Upper lobe of right lung (tissue), 1 donor: ENCODE measurements at regions not wholly inside any gene's neighbourhood (a gene's known extent, or its start where the extent isn't known, plus 50 kb on each side); places are given as distances from the start of the nearest gene placed in this dataset.

ENCODE experiments used
- ATAC-seq: fragments of 200-7000 bp; cut with Tn5 transposase; one replicate; pipeline ENCODE4 v1.9.1; 2020; ENCODE audit warnings: mild to moderate bottlenecking, moderate library complexity
- DNase-seq: peaks from one replicate; pipeline ENCODE4 v3.0.0-alpha.2; 2020
- H3K27ac ChIP-seq: fragments of 200-600 bp; one replicate; pipeline ENCODE4 v1.8.0; 2022
- H3K27me3 ChIP-seq: fragments of 200-600 bp; one replicate; pipeline ENCODE4 v1.8.0; 2022; ENCODE audit warnings: mild to moderate bottlenecking
- H3K36me3 ChIP-seq: fragments of 200-600 bp; one replicate; pipeline ENCODE4 v1.8.0; 2022
- H3K4me1 ChIP-seq: fragments of 200-600 bp; one replicate; pipeline ENCODE4 v1.8.0; 2022
- H3K4me3 ChIP-seq: fragments of 200-600 bp; one replicate; pipeline ENCODE4 v1.8.0; 2022; ENCODE audit warnings: mild to moderate bottlenecking
- H3K9me3 ChIP-seq: fragments of 200-600 bp; one replicate; pipeline ENCODE4 v1.8.0; 2022
- intact Hi-C: fragments of 100-400 bp; cut with DNase I; formaldehyde crosslinking; loops from one replicate; pipeline ENCODE4 v1.11.0; 2022
- TF ChIP-seq, protein P1 (sequence below): fragments of 200-600 bp; IDR thresholded peaks from one replicate; pipeline ENCODE4 v1.8.0; 2022; ENCODE audit warnings: antibody characterized with exemption
- donor health status: DM: no; HTN: yes; CAD: no; lungs with severe emphysema.

DNA sequence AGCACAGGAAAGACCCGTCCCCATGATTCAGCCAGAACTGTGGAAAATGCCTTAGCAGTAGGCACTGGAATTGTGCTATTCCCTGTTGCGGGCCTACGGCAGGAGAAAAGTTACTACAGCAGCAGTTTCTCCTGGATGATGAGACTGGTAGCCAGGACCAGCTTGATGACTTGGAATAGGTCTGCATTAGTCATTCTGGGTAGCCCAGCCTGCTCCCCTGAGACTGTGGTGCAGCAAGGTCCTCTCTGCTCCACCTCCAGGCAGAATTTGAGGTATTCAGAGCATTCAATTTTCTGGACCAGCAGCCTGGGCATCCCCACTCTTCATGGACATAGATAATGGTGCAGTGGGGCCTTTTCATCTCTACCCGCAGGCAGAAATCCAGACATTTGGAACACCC lies 490.0 kb downstream of the SH2D4B start:
- intact Hi-C loops: no loop called here

DNA sequence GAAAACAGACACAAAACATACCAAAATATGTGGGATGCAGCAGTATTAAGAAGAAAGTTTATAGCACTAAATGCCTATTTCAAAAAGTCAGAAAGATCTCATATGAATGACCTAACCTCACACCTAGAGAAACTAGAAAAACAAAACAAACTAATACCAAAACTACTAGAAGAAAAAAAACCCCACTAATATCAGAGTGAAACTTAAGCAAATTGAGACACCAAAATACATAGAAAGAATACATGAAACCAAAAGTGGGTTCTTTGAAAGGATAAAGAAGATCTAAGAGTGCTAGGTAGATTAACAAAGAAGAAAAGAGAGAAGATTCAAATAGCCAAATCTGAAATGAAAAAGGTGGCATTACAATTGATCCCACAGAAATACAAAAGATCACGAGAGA lies 494.1 kb downstream of the SH2D4B start:
- Histone ChIP-seq H3K4me1 (no peaks in the 10 kb centered on the region), H3K27ac (no peak overlapping the region), H3K4me3 (no peak overlapping the region), H3K27me3 (no peaks in the 10 kb centered on the region), H3K9me3 (no peaks in the 10 kb centered on the region), H3K36me3 (no peaks in the 10 kb centered on the region)
- DNase-seq (no peak), ATAC-seq (no peak)
- TF ChIP-seq, protein P1, sequence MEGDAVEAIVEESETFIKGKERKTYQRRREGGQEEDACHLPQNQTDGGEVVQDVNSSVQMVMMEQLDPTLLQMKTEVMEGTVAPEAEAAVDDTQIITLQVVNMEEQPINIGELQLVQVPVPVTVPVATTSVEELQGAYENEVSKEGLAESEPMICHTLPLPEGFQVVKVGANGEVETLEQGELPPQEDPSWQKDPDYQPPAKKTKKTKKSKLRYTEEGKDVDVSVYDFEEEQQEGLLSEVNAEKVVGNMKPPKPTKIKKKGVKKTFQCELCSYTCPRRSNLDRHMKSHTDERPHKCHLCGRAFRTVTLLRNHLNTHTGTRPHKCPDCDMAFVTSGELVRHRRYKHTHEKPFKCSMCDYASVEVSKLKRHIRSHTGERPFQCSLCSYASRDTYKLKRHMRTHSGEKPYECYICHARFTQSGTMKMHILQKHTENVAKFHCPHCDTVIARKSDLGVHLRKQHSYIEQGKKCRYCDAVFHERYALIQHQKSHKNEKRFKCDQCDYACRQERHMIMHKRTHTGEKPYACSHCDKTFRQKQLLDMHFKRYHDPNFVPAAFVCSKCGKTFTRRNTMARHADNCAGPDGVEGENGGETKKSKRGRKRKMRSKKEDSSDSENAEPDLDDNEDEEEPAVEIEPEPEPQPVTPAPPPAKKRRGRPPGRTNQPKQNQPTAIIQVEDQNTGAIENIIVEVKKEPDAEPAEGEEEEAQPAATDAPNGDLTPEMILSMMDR: no peak
- intact Hi-C loops: no loop called here

More for the DNA sequence above, 490.0 kb downstream of the SH2D4B start:
- Histone ChIP-seq H3K27ac (no peak overlapping the region), H3K4me1 (no peaks in the 10 kb centered on the region), H3K9me3 (no peaks in the 10 kb centered on the region), H3K36me3 (no peaks in the 10 kb centered on the region), H3K4me3 (no peak overlapping the region), H3K27me3 (no peaks in the 10 kb centered on the region)
- ATAC-seq (no peak), DNase-seq (no peak)
- TF ChIP-seq, protein P1: no peak

DNA sequence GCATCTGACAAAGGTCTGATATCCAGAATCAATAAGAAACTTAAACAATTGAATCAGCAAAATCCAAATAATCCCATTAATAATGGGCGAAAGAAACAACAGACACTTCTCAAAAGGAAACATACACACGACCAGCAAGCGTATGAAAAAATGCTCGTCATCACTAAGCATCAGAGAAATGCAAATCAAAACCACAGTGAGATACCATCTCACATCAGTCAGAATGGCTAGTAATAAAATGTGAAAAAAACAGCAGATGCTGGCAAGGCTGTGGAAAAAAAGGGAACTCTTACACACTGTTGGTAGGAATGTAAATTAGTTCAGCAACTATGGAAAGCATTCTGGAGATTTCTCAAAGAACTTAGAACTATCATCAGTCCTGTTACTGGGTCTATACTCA lies 496.7 kb downstream of the SH2D4B start:
- DNase-seq (no peak), ATAC-seq (no peak)
- Histone ChIP-seq H3K9me3 (no peaks in the 10 kb centered on the region), H3K27me3 (no peaks in the 10 kb centered on the region), H3K4me3 (no peak overlapping the region), H3K27ac (no peak overlapping the region), H3K4me1 (no peaks in the 10 kb centered on the region), H3K36me3 (no peaks in the 10 kb centered on the region)
- TF ChIP-seq, protein P1: no peak
- intact Hi-C loops: no loop called here

DNA sequence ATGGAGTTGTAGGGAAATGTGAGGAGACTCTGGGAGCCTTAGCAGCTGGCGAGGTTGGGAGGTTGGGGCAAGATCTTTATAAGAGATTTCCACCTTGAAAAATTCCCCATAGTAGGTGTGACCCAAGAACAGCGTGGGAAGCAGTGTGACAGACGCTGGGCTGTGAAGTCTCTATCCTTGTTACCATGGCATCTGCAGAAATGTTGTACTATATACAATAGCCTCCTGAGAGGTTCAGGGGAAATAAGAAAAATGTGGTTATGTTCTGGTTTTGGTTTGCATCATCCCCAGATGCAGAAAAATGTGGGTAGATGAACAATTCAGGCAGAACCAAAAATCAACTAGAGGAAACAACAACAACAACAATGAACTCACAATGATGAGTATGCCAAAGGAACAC lies 498.6 kb downstream of the SH2D4B start:
- TF ChIP-seq, protein P1: no peak
- Histone ChIP-seq H3K27ac (no peak overlapping the region), H3K27me3 (no peaks in the 10 kb centered on the region), H3K4me1 (no peaks in the 10 kb centered on the region), H3K36me3 (no peaks in the 10 kb centered on the region), H3K9me3 (no peaks in the 10 kb centered on the region), H3K4me3 (no peak overlapping the region)
- no peak for ATAC-seq
- intact Hi-C loops: no loop called here
- no peak for DNase-seq

DNA sequence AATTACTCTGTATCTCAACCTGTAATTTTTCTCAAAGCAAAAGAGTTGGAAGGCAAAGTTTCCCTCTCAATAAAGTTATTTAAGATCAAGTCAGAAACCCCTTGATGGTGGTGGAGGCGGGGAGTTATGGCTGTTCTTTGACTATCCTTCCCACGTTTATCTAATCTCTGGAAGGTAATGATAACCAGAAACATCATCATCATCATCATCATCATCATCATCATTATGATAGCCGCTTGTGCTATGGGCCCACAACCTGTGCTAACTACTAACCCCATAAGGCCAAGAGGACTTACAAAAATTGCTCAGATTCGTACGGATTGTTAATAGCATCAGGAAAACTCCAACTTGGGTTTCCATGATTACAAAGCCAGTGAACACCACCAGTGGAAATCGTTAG lies 502.3 kb downstream of the SH2D4B start:
- Histone ChIP-seq H3K27ac (no peak overlapping the region), H3K27me3 (no peaks in the 10 kb centered on the region), H3K36me3 (no peaks in the 10 kb centered on the region), H3K4me3 (no peak overlapping the region), H3K4me1 (no peaks in the 10 kb centered on the region), H3K9me3 (no peaks in the 10 kb centered on the region)
- DNase-seq: no peak
- intact Hi-C loops: no loop called here
- TF ChIP-seq, protein P1: no peak
- ATAC-seq: no peak

DNA sequence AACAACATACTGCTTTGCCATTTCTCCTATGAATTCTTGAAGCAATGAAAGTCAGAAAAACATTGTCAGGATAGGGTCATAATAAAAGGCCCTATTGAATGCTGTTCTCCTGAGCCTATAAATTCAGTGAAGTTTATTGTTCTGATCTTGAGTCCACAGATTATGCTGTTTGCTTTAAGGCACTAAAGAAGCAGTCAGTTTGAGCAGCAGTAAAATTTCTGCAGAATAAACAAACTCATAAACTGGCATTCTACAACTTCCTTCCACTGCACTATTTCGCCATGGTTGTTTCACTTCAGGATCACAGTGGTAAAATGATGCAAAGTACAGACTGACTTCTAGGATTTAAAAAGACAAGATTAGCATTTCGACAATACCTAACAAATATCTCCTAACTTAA lies 503.2 kb downstream of the SH2D4B start:
- ATAC-seq: no peak
- no peak for DNase-seq
- intact Hi-C loops: no loop called here

More for the DNA sequence above, 503.2 kb downstream of the SH2D4B start:
- H3K4me3 ChIP-seq: no peak overlapping the region
- H3K4me1 ChIP-seq: no peaks in the 10 kb centered on the region
- H3K9me3 ChIP-seq: no peaks in the 10 kb centered on the region
- no peaks in the 10 kb centered on the region for H3K27me3 ChIP-seq
- no peaks in the 10 kb centered on the region for H3K36me3 ChIP-seq
- TF ChIP-seq, protein P1: no peak
- no peak overlapping the region for H3K27ac ChIP-seq
